ENCODE measurements at regions not wholly inside any gene's neighbourhood (a gene's known extent, or its start where the extent isn't known, plus 50 kb on each side); places are given as distances from the start of the nearest gene placed in this dataset.

GRCh38 chr12:61220337-61220736 is 1039.9 kb upstream of the USP15 start:
- TF ChIP-seq POLR2A (IDR thresholded peaks at IDR 0.05) (no peak), CTCF (IDR thresholded peaks at IDR 0.05) (no peak)
